LNCAP (cell line): ENCODE measurements at regions not wholly inside any gene's neighbourhood (a gene's known extent, or its start where the extent isn't known, plus 50 kb on each side); places are given as distances from the start of the nearest gene placed in this dataset.

Experiments used
- TF ChIP-seq, protein P1 (sequence below): fragments of 450-650 bp; IDR thresholded peaks from 2 replicates; pipeline ENCODE4 v1.5.1; 2017; ENCODE audit warnings: mild to moderate bottlenecking

DNA sequence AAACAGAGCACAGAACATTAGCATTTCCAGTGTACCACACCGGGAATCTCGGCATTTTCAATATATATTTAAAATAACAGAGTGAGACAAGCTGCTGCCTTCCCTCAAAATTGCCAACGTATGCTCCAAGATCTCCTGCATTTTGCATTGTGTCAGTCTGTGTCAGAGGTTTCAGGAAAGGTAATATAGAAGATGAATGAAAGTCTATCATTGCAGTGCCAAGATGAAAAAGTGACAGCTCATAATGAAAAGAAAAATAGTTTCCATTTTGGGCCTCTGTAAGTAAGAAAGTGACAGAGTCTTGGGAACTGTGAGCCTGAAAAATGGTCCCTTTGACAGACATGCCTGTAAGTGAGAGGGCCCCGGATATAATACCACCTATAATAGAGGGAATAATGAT is 297.8 kb upstream of the PIK3C3 start:
- TF ChIP-seq, protein P1, sequence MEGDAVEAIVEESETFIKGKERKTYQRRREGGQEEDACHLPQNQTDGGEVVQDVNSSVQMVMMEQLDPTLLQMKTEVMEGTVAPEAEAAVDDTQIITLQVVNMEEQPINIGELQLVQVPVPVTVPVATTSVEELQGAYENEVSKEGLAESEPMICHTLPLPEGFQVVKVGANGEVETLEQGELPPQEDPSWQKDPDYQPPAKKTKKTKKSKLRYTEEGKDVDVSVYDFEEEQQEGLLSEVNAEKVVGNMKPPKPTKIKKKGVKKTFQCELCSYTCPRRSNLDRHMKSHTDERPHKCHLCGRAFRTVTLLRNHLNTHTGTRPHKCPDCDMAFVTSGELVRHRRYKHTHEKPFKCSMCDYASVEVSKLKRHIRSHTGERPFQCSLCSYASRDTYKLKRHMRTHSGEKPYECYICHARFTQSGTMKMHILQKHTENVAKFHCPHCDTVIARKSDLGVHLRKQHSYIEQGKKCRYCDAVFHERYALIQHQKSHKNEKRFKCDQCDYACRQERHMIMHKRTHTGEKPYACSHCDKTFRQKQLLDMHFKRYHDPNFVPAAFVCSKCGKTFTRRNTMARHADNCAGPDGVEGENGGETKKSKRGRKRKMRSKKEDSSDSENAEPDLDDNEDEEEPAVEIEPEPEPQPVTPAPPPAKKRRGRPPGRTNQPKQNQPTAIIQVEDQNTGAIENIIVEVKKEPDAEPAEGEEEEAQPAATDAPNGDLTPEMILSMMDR = no peak

- TF ChIP-seq, protein P1 = no peak
Measured at GRCh38 chr18:41655074-41655473, 300.0 kb upstream of the PIK3C3 start.

DNA sequence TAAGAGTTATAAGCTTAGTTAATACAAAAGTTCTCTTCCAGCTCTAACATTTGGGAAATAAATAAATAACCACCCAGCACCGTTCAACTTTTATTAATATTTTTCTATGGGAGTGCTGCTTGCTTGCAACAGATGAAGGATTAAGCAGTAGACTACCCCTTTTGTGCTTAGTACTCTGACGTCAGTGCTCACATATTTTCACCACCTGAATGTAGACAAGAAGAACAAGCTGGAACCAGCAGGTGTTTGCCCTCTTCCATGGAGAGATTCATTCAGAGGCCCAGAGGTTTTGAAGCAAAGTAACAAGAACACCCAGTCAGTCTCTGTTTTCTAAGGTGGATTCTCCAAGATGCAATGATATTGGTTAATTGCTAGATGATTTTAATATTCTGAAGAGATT is 307.1 kb upstream of the PIK3C3 start:
- TF ChIP-seq, protein P1 = no peak

DNA sequence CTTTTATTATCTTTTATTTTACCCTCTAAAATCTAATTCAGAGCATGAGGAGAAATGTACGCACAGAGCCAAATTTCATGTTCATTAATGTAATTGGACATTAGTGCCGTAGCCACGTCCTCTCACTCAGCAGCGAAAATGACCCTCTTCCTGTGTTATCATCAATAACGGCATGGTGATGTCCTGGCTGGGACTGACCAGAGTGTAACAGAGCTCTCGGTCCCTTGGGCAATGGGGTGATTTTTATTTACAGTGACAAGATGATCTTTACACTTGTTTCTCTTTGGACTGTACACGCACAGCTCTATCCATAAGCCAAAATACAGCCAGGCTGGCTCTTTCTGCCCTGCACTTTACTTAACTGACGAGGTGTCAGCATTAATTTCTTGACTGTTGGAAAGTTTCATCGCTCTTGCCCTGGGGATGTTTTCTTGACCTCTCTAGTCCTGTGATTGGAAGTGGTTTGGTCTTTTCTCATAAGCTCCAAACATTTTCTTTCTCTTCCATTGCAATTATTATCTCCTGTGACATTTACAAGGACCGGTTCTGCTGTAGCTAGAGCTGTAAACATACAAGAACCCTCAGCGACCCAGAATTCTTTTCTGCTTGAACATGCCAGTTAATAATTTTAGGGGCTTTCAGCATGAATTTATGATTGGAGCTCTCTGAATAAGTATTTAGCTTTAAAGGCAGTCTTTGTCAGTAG is 308.0 kb upstream of the PIK3C3 start:
- TF ChIP-seq, protein P1 = no peak

- TF ChIP-seq, protein P1 = no peak
Measured at GRCh38 chr18:41645589-41646360, 309.3 kb upstream of the PIK3C3 start.

DNA sequence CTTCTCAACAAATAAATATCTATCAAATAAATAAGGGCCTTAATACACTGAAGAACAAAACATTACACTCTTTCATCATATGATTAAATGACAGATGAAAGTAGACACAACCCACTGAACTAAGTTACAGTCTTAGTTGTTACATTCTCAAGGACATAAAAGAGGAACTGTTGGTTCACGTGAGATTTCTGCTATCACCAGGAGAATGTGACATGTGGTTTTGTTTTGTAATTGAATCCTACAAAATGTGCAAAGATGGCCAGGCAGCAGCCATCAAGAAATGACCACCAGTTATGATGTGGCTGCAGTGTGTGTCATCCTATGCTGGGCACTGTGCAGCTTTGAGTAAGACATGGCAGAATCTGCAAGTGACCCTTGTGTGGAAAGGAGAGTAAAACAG is 310.6 kb upstream of the PIK3C3 start:
- TF ChIP-seq, protein P1 = no peak

- TF ChIP-seq, protein P1 = no peak
Measured at GRCh38 chr18:41643427-41643826, 311.6 kb upstream of the PIK3C3 start.
